22Rv1 (cell line): ENCODE measurements at regions not wholly inside any gene's neighbourhood (a gene's known extent, or its start where the extent isn't known, plus 50 kb on each side); places are given as distances from the start of the nearest gene placed in this dataset.

Experiments used
- CTCF ChIP-seq: fragments of 450-650 bp; IDR thresholded peaks from 2 replicates; pipeline ENCODE4 v1.5.1; 2017; ENCODE audit warnings: mild to moderate bottlenecking
- ZFX ChIP-seq: fragments of 450-650 bp; IDR thresholded peaks from 2 replicates; pipeline ENCODE4 v1.6.1; 2017; ENCODE audit warnings: antibody characterized with exemption, borderline replicate concordance

GRCh38 chr1:53380296-53380695 lies 52.4 kb upstream of the LRP8 start:
- no peak for TF ChIP-seq CTCF
- no peak for TF ChIP-seq ZFX
